ENCODE measurements at regions not wholly inside any gene's neighbourhood (a gene's known extent, or its start where the extent isn't known, plus 50 kb on each side); places are given as distances from the start of the nearest gene placed in this dataset.

DNA sequence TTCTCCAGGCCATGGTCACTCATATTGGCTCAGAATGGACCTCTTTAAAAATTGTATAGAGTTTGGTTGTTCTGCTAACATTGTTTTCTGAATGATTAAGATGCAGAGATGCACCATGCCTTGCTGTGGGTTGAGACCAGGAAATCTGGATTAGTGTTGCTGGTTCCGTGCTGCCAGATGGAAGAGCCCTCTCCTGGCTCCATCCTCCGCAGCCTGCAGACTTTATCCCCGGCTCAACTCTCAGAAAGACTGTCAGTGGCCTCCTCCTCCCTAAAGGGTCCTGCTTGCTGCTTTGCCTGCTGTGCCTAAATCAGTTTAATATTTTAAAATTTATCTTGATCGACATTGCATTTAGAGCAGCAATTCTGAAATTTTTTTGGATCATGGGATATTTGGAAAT lies 196.7 kb downstream of the TENT4A start:
- FAIRE-seq = no peak
- H3K4ac ChIP-seq (replicated peaks; ENCODE audit: insufficient read length, low read depth, low read length) = no peak overlapping the region

More for the DNA sequence above, 196.7 kb downstream of the TENT4A start:
- H3K4me3 ChIP-seq (ENCODE audit: extremely low read depth in 1 of 4, insufficient read depth in 2 of 4, low read depth in 3 of 4, low read length in 4 of 4) = no peak overlapping the region
- H3K27me3 ChIP-seq (replicated peaks in 1 of 4; ENCODE audit: control insufficient read depth in 3 of 4, extremely low read depth in 1 of 4, insufficient read depth in 3 of 4, low read length in 3 of 4) = no peaks in the 10 kb centered on the region
- no peak overlapping the region for H3K56ac ChIP-seq (replicated peaks; ENCODE audit: insufficient read length, low read depth, low read length)
- no peak overlapping the region for H2BK15ac ChIP-seq (ENCODE audit: low read length)
- H3K18ac ChIP-seq (ENCODE audit: extremely low read depth, low read length) = no peak overlapping the region
- no peak for TF ChIP-seq POLR2A (IDR thresholded peaks at IDR 0.05; ENCODE audit: control extremely low read depth in 1 of 2, low read depth in 2 of 2, low read length in 2 of 2)
- no peak for TF ChIP-seq POLR2AphosphoS5 (IDR thresholded peaks at IDR 0.05; ENCODE audit: low read depth, low read length)
- no peak for TF ChIP-seq TBP (IDR thresholded peaks at IDR 0.05; ENCODE audit: low read depth, low read length)
- TF ChIP-seq EZH2 (IDR thresholded peaks at IDR 0.05; ENCODE audit: low read depth, low read length, severe bottlenecking) = no peak
- TF ChIP-seq GTF2F1 (IDR thresholded peaks at IDR 0.05; ENCODE audit: borderline replicate concordance, low read depth, low read length) = no peak
- TF ChIP-seq, protein P1, sequence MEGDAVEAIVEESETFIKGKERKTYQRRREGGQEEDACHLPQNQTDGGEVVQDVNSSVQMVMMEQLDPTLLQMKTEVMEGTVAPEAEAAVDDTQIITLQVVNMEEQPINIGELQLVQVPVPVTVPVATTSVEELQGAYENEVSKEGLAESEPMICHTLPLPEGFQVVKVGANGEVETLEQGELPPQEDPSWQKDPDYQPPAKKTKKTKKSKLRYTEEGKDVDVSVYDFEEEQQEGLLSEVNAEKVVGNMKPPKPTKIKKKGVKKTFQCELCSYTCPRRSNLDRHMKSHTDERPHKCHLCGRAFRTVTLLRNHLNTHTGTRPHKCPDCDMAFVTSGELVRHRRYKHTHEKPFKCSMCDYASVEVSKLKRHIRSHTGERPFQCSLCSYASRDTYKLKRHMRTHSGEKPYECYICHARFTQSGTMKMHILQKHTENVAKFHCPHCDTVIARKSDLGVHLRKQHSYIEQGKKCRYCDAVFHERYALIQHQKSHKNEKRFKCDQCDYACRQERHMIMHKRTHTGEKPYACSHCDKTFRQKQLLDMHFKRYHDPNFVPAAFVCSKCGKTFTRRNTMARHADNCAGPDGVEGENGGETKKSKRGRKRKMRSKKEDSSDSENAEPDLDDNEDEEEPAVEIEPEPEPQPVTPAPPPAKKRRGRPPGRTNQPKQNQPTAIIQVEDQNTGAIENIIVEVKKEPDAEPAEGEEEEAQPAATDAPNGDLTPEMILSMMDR (IDR thresholded peaks at IDR 0.05; ENCODE audit: control extremely low read depth in 1 of 3, insufficient read depth in 1 of 3, low read depth in 1 of 3, low read length in 3 of 3) = no peak
- no peak for TF ChIP-seq CREB1 (IDR thresholded peaks at IDR 0.05)
- TF ChIP-seq SIX5 (IDR thresholded peaks at IDR 0.05; ENCODE audit: low read depth, low read length) = no peak
- no peak for TF ChIP-seq POU5F1 (IDR thresholded peaks at IDR 0.05; ENCODE audit: low read depth, low read length)
- no peak for TF ChIP-seq SP2 (IDR thresholded peaks at IDR 0.05; ENCODE audit: low read length)
- no peak for TF ChIP-seq TAF1 (IDR thresholded peaks at IDR 0.05; ENCODE audit: low read depth, low read length)
- no peak for TF ChIP-seq PHF8 (conservative IDR thresholded peaks at IDR 0.05; ENCODE audit: low read depth, low read length)
- TF ChIP-seq SAP30 (IDR thresholded peaks at IDR 0.05; ENCODE audit: insufficient read depth, insufficient replicate concordance, low read length) = no peak
- TF ChIP-seq CBX8 (IDR thresholded peaks at IDR 0.05; ENCODE audit: borderline replicate concordance, low read depth, low read length) = no peak
- H2BK120ac ChIP-seq (replicated peaks; ENCODE audit: low read depth, low read length) = no peak overlapping the region
- no peak overlapping the region for H4K8ac ChIP-seq (ENCODE audit: extremely low read depth, insufficient read depth, low read length)
- H3K9me3 ChIP-seq (ENCODE audit: insufficient read depth in 2 of 2, low read depth in 1 of 2, low read length in 1 of 2) = no peaks in the 10 kb centered on the region
- H2BK12ac ChIP-seq (ENCODE audit: low read depth, low read length) = no peak overlapping the region
- no peak overlapping the region for H2BK20ac ChIP-seq (ENCODE audit: low read length)
- no peak overlapping the region for H2BK5ac ChIP-seq (ENCODE audit: low read depth, low read length)
- H2AFZ ChIP-seq (ENCODE audit: low read length) = no peak overlapping the region
- WGBS, 2 experiments (ENCODE audit: extremely low coverage in 1 of 2, insufficient coverage in 1 of 2, insufficient read length in 1 of 2, insufficient replicate concordance in 2 of 2, low coverage in 1 of 2, low lambda C conversion rate in 2 of 2, missing lambda C conversion rate in 1 of 2) = 93% methylated on average over 4 of the region's 4 CpGs; no CpG with 5 or more reads in 1 of the 2 experiments
- H3K27ac ChIP-seq (ENCODE audit: low read depth, low read length) = no peak overlapping the region
- H3K23me2 ChIP-seq (ENCODE audit: low read depth, low read length) = no peaks in the 10 kb centered on the region
- CTCF ChIA-PET (ENCODE audit: partially characterized antibody) = no interaction called here
- H3K36me3 ChIP-seq (ENCODE audit: control insufficient read depth in 2 of 4, insufficient read depth in 4 of 4, low read length in 3 of 4) = no peaks in the 10 kb centered on the region
- POLR2A ChIA-PET (ENCODE audit: partially characterized antibody) = no interaction called here
- H3K4me2 ChIP-seq (ENCODE audit: insufficient read depth in 1 of 2, low read depth in 2 of 2, low read length in 2 of 2) = no peak overlapping the region
- no peaks in the 10 kb centered on the region for H4K20me1 ChIP-seq (replicated peaks in 1 of 2; ENCODE audit: control insufficient read depth in 1 of 2, insufficient read depth in 2 of 2, low read length in 2 of 2)
- DNase-seq (ENCODE audit: low read depth in 1 of 2, low spot score in 2 of 2) = no peak
- H3K79me2 ChIP-seq (ENCODE audit: control insufficient read depth in 1 of 2, insufficient read depth in 2 of 2, low read length in 2 of 2) = no peaks in the 10 kb centered on the region
- H3K9ac ChIP-seq (replicated peaks in 1 of 4; ENCODE audit: extremely low read depth in 1 of 4, low read depth in 3 of 4, low read length in 3 of 4) = no peak overlapping the region
- no peak overlapping the region for H3K14ac ChIP-seq (ENCODE audit: insufficient read length)
- H4K5ac ChIP-seq (ENCODE audit: insufficient read length, low read depth, low read length) = no peak overlapping the region
- no peak overlapping the region for H3K23ac ChIP-seq (ENCODE audit: insufficient read length)
- no peak overlapping the region for H4K91ac ChIP-seq (replicated peaks; ENCODE audit: insufficient read length, low read length)
- H3K79me1 ChIP-seq (ENCODE audit: low read depth, low read length) = no peaks in the 10 kb centered on the region
- H2AK5ac ChIP-seq (ENCODE audit: low read depth, low read length) = no peak overlapping the region
- peaks cover 0 to 3% (median 0%) of the 10 kb centered on the region in 4 experiments; a peak in 2 of 7 replicates for H3K4me1 ChIP-seq (replicated peaks in 1 of 4; ENCODE audit: control insufficient read depth in 3 of 4, insufficient read depth in 4 of 4, low read length in 3 of 4)

Data from H1 (cell line).